OCI-LY3 (cell line): ENCODE measurements at regions not wholly inside any gene's neighbourhood (a gene's known extent, or its start where the extent isn't known, plus 50 kb on each side); places are given as distances from the start of the nearest gene placed in this dataset.

ENCODE experiments used
- H2AFZ ChIP-seq: fragments of 200-600, 300-600 bp; shearing (Covaris generic); 2 replicates; pipeline ENCODE4 v1.6.0; 2014; ENCODE audit warnings: antibody characterized with exemption, low read depth, low read length
- H3K27ac ChIP-seq: fragments of 200-600, 300-600 bp; sonication (generic); 2 replicates; pipeline ENCODE4 v1.5.1; 2014; ENCODE audit warnings: mild to moderate bottlenecking, low read length, moderate library complexity, mixed read lengths
- H3K27me3 ChIP-seq: fragments of 200-600, 300-600 bp; sonication (generic); 2 replicates; pipeline ENCODE4 v1.6.1; 2014; ENCODE audit warnings: low read depth, low read length, mixed read lengths
- H3K36me3 ChIP-seq: fragments of 200-600, 300-600 bp; sonication (generic); replicated peaks from 2 replicates; pipeline ENCODE3; 2014; ENCODE audit warnings: low read depth, low read length, mixed read lengths
- H3K4me1 ChIP-seq: fragments of 300-600, 200-600 bp; sonication (generic); 2 replicates; pipeline ENCODE4 v1.6.1; 2014; ENCODE audit warnings: low read length, mixed read lengths
- H3K4me2 ChIP-seq: fragments of 200-600, 300-600 bp; sonication (generic); 2 replicates; pipeline ENCODE4 v1.6.1; 2014; ENCODE audit warnings: low read length, mixed read lengths
- H3K4me3 ChIP-seq: fragments of 300-600, 200-600 bp; sonication (generic); 2 replicates; pipeline ENCODE4 v1.5.1; 2014; ENCODE audit warnings: antibody characterized with exemption, mild to moderate bottlenecking, low read length, moderate library complexity
- H3K79me2 ChIP-seq: fragments of 300-600, 200-600 bp; shearing (Covaris generic); 2 replicates; pipeline ENCODE4 v1.6.1; 2014; ENCODE audit warnings: mild to moderate bottlenecking, low read length, mixed read lengths
- H3K9ac ChIP-seq: fragments of 300-600, 200-600 bp; shearing (Covaris generic); 2 replicates; pipeline ENCODE4 v1.6.0; 2014; ENCODE audit warnings: mild to moderate bottlenecking, low read length, moderate library complexity
- H3K9me3 ChIP-seq: fragments of 200-600, 300-600 bp; shearing (Covaris generic); 2 replicates; pipeline ENCODE4 v1.6.1; 2014; ENCODE audit warnings: low read length, mixed read lengths; ENCODE audit not compliant: insufficient read depth
- H4K20me1 ChIP-seq: fragments of 200-600, 300-600 bp; sonication (generic); 2 replicates; pipeline ENCODE4 v1.6.1; 2016; ENCODE audit warnings: low read length, mixed read lengths; ENCODE audit not compliant: insufficient read depth
- EZH2phosphoT487 ChIP-seq: fragments of 200-600 bp; shearing (Covaris generic); IDR thresholded peaks from 2 replicates; pipeline ENCODE4 v1.6.1; 2018; ENCODE audit warnings: antibody characterized with exemption, mixed run types, low read depth
- TF ChIP-seq, protein P1 (sequence below): fragments of 200-600, 300-600 bp; sonication (generic); IDR thresholded peaks from 2 replicates; pipeline ENCODE4 v1.5.1; 2014; ENCODE audit warnings: antibody characterized with exemption, low read length, low read depth

DNA sequence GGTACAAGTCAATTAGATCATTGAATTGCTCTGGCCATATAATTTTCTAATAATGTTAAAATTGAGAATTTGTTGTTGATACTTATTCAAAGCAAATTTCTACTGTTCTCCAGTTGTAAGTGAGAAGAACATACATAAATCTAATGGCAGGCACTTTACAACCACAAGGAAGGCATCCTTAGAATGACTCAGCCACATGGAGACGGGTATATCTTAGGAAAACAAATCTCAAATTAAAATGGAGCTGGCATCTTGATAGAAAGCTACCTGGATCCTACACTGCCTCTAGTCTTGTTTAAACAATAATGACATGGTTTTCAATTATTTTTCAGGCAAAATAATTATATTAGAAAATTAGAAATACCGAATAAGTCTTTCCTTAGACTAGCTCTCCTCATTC, 1183.7 kb upstream of the SORCS1 start:
- H2AFZ ChIP-seq = no peak overlapping the region
- no peak for TF ChIP-seq EZH2phosphoT487
- TF ChIP-seq, protein P1, sequence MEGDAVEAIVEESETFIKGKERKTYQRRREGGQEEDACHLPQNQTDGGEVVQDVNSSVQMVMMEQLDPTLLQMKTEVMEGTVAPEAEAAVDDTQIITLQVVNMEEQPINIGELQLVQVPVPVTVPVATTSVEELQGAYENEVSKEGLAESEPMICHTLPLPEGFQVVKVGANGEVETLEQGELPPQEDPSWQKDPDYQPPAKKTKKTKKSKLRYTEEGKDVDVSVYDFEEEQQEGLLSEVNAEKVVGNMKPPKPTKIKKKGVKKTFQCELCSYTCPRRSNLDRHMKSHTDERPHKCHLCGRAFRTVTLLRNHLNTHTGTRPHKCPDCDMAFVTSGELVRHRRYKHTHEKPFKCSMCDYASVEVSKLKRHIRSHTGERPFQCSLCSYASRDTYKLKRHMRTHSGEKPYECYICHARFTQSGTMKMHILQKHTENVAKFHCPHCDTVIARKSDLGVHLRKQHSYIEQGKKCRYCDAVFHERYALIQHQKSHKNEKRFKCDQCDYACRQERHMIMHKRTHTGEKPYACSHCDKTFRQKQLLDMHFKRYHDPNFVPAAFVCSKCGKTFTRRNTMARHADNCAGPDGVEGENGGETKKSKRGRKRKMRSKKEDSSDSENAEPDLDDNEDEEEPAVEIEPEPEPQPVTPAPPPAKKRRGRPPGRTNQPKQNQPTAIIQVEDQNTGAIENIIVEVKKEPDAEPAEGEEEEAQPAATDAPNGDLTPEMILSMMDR = no peak
- H3K27ac ChIP-seq = no peak overlapping the region
- H3K9ac ChIP-seq = no peak overlapping the region
- no peaks in the 10 kb centered on the region for H3K79me2 ChIP-seq
- H3K36me3 ChIP-seq = no peaks in the 10 kb centered on the region
- H3K9me3 ChIP-seq = no peaks in the 10 kb centered on the region
- no peak overlapping the region for H3K4me2 ChIP-seq
- H3K4me3 ChIP-seq = no peak overlapping the region
- no peaks in the 10 kb centered on the region for H3K27me3 ChIP-seq
- no peaks in the 10 kb centered on the region for H3K4me1 ChIP-seq
- no peaks in the 10 kb centered on the region for H4K20me1 ChIP-seq

DNA sequence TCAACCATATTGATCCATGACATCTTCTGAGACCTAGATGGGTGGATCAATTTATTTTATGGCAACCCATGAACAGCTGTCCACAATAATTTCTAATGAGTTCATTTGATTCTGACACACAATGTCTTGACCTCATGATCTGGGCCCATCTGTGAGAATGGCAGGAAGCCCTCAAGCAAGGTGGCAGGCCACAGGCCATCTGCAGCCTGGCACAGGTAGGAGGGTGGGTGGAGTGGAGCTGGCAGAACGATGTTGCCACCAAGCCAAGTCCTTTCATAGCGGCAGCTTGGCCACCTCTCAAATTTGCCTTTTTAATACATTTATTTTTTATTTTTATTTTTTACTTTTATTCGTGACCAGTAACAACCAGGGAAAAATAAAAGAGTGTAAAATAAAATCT, 1181.6 kb upstream of the SORCS1 start:
- Histone ChIP-seq H3K4me3 (no peak overlapping the region), H3K36me3 (no peaks in the 10 kb centered on the region), H3K9ac (no peak overlapping the region), H3K27ac (no peak overlapping the region), H3K79me2 (no peaks in the 10 kb centered on the region), H3K9me3 (no peaks in the 10 kb centered on the region), H2AFZ (no peak overlapping the region), H4K20me1 (no peaks in the 10 kb centered on the region), H3K4me2 (no peak overlapping the region), H3K27me3 (no peaks in the 10 kb centered on the region), H3K4me1 (no peaks in the 10 kb centered on the region)
- TF ChIP-seq EZH2phosphoT487 = no peak
- TF ChIP-seq, protein P1 = no peak

DNA sequence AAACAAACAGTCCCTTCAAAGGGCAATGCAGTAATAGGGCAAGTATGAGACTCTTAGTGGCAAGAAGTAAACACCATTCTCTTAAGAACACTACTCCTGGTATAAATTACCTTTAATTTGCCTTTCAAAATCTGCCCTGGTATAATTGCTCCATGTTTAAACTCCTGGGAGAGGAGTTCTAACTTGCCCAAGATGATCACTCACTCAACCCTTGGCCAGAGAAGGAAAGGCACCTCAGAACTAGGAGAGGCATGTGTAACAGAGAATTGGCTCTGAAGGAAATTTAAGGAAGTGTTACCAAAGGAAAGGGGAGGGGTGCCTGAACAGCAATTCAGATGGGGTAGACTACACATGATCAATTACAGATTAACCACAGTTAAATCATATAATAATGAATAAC, 1173.6 kb upstream of the SORCS1 start:
- H3K4me1 ChIP-seq = no peaks in the 10 kb centered on the region
- no peak overlapping the region for H3K9ac ChIP-seq
- H3K27ac ChIP-seq = no peak overlapping the region
- H3K27me3 ChIP-seq = no peaks in the 10 kb centered on the region
- H4K20me1 ChIP-seq = no peaks in the 10 kb centered on the region
- TF ChIP-seq, protein P1 = no peak
- no peak for TF ChIP-seq EZH2phosphoT487
- no peaks in the 10 kb centered on the region for H3K9me3 ChIP-seq
- H3K79me2 ChIP-seq = no peaks in the 10 kb centered on the region
- H2AFZ ChIP-seq = no peak overlapping the region
- no peaks in the 10 kb centered on the region for H3K36me3 ChIP-seq
- no peak overlapping the region for H3K4me2 ChIP-seq
- H3K4me3 ChIP-seq = no peak overlapping the region

DNA sequence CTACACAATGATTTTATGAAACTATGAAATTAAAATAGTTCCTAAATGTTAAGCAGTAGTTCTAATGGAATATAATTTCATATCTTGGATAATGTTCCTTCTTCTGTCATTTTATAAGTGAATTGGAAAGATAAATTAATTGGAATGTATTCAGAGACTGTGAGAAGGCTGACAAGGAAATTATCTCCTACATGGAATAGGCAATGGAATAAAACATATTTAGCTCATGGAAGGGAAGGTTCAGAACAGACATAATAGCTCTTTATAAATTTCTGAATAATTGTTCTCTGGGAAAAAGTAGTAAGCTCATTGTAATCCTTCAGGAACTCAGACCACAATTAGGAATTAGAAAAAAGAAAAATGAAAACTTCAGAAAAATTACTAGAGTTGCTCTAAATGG, 1172.3 kb upstream of the SORCS1 start:
- H3K27ac ChIP-seq = no peak overlapping the region
- no peak overlapping the region for H2AFZ ChIP-seq
- H3K4me2 ChIP-seq = no peak overlapping the region
- no peak overlapping the region for H3K4me3 ChIP-seq
- no peaks in the 10 kb centered on the region for H4K20me1 ChIP-seq
- no peak overlapping the region for H3K9ac ChIP-seq
- no peaks in the 10 kb centered on the region for H3K4me1 ChIP-seq
- H3K36me3 ChIP-seq = no peaks in the 10 kb centered on the region
- H3K79me2 ChIP-seq = no peaks in the 10 kb centered on the region
- H3K27me3 ChIP-seq = no peaks in the 10 kb centered on the region
- no peaks in the 10 kb centered on the region for H3K9me3 ChIP-seq
- no peak for TF ChIP-seq EZH2phosphoT487
- TF ChIP-seq, protein P1 = no peak
